Neural cell (in vitro differentiated cells): ENCODE measurements at regions not wholly inside any gene's neighbourhood (a gene's known extent, or its start where the extent isn't known, plus 50 kb on each side); places are given as distances from the start of the nearest gene placed in this dataset.
"Not testable (repeated sequence)": the region's sequence is repeated elsewhere in the genome, so short reads cannot be mapped to it uniquely, and the experiment has no call there.

Experiments used
- H2AFZ ChIP-seq: fragments of 200-600, 300-800 bp; sonication (generic), shearing (Covaris generic); 2 replicates; pipeline ENCODE4 v1.6.0; 2014; ENCODE audit warnings: low read depth, mild to moderate bottlenecking, antibody characterized with exemption, low read length, moderate library complexity
- H3F3A ChIP-seq: fragments of 200-600 bp; shearing (Covaris generic); 2 replicates; pipeline ENCODE4 v1.6.1; 2016; ENCODE audit warnings: mild to moderate bottlenecking, moderate library complexity, mixed read lengths, antibody characterized with exemption, low read length; ENCODE audit not compliant: insufficient read depth, poor library complexity, severe bottlenecking
- H3K27ac ChIP-seq: fragments of 200-600, 300-800 bp; sonication (generic), shearing (Covaris generic); 2 replicates; pipeline ENCODE4 v1.5.1; 2014; ENCODE audit warnings: mild to moderate bottlenecking, low read length, moderate library complexity
- H3K27me3 ChIP-seq: fragments of 300-800, 200-600 bp; sonication (generic), shearing (Covaris generic); 2 replicates; pipeline ENCODE4 v1.6.0; 2014; ENCODE audit warnings: mild to moderate bottlenecking, low read depth, low read length, moderate library complexity; ENCODE audit not compliant: insufficient read depth
- H3K36me3 ChIP-seq: fragments of 300-800, 200-600 bp; sonication (generic), shearing (Covaris generic); 2 replicates; pipeline ENCODE4 v1.5.1; 2014; ENCODE audit warnings: mild to moderate bottlenecking, antibody characterized with exemption, low read length, moderate library complexity; ENCODE audit not compliant: insufficient read depth
- H3K4me2 ChIP-seq: fragments of 300-800, 200-600 bp; sonication (generic), shearing (Covaris generic); 2 replicates; pipeline ENCODE4 v1.6.0; 2014; ENCODE audit warnings: mild to moderate bottlenecking, low read length
- H3K4me3 ChIP-seq: fragments of 300-800, 200-600 bp; sonication (generic), shearing (Covaris generic); 2 replicates; pipeline ENCODE4 v1.5.1; 2014; ENCODE audit warnings: mild to moderate bottlenecking, low read length, moderate library complexity
- H3K79me2 ChIP-seq: fragments of 200-600 bp; shearing (Covaris generic); replicated peaks from 2 replicates; pipeline ENCODE4 v1.6.0; 2014; ENCODE audit warnings: mild to moderate bottlenecking, low read length, moderate library complexity; ENCODE audit not compliant: insufficient read depth
- H3K9ac ChIP-seq: fragments of 300-800, 200-600 bp; sonication (generic), shearing (Covaris generic); 2 replicates; pipeline ENCODE4 v1.6.1; 2016; ENCODE audit warnings: mild to moderate bottlenecking, low read length, mixed read lengths
- H3K9me2 ChIP-seq: fragments of 200-600 bp; shearing (Covaris generic); 2 replicates; pipeline ENCODE4 v1.6.1; 2016; ENCODE audit warnings: mild to moderate bottlenecking, low read length, mixed read lengths; ENCODE audit not compliant: insufficient read depth
- H3K9me3 ChIP-seq: fragments of 200-600, 300-800 bp; sonication (generic), shearing (Covaris generic); 2 replicates; pipeline ENCODE4 v1.6.1; 2016; ENCODE audit warnings: mild to moderate bottlenecking, mixed run types, low read length, moderate library complexity, mixed read lengths
- H4K20me1 ChIP-seq: fragments of 200-600 bp; shearing (Covaris generic); 2 replicates; pipeline ENCODE4 v1.6.1; 2016; ENCODE audit warnings: mild to moderate bottlenecking, mixed run types; ENCODE audit not compliant: insufficient read depth
- EP300 ChIP-seq: fragments of 450-650 bp; conservative IDR thresholded peaks from 2 replicates; pipeline ENCODE4 v1.6.1; 2014; ENCODE audit warnings: antibody characterized with exemption, mild to moderate bottlenecking, moderate library complexity; ENCODE audit not compliant: poor library complexity, severe bottlenecking
- EZH2 ChIP-seq: fragments of 200-600, 300-800 bp; shearing (Covaris generic), sonication (generic); IDR thresholded peaks from 2 replicates; pipeline ENCODE4 v1.6.1; 2014; ENCODE audit warnings: antibody characterized with exemption, low read length, borderline replicate concordance, mild to moderate bottlenecking; ENCODE audit not compliant: insufficient read depth, poor library complexity, severe bottlenecking
- MXI1 ChIP-seq: fragments of 450-650 bp; conservative IDR thresholded peaks from 2 replicates; pipeline ENCODE4 v1.6.1; 2014; ENCODE audit warnings: antibody characterized with exemption, mild to moderate bottlenecking; ENCODE audit not compliant: poor library complexity, severe bottlenecking
- POLR2AphosphoS5 ChIP-seq: IDR thresholded peaks from 2 replicates; pipeline ENCODE4 v1.6.1; 2012
- RAD21 ChIP-seq: fragments of 450-650 bp; conservative IDR thresholded peaks from 2 replicates; pipeline ENCODE4 v1.6.1; 2014; ENCODE audit warnings: antibody characterized with exemption, mild to moderate bottlenecking, moderate library complexity
- SMC3 ChIP-seq: fragments of 450-650 bp; conservative IDR thresholded peaks from 2 replicates; pipeline ENCODE4 v1.6.1; 2014; ENCODE audit warnings: antibody characterized with exemption, mild to moderate bottlenecking, moderate library complexity; ENCODE audit not compliant: poor library complexity
- TAF1 ChIP-seq: IDR thresholded peaks from 2 replicates; pipeline ENCODE4 v1.6.1; 2012; ENCODE audit warnings: low read depth
- TF ChIP-seq, protein P1 (sequence below): fragments of 450-650 bp; IDR thresholded peaks from 2 replicates; pipeline ENCODE4 v1.5.1; 2014; ENCODE audit warnings: antibody characterized with exemption, mild to moderate bottlenecking, moderate library complexity; ENCODE audit not compliant: poor library complexity, severe bottlenecking
- TF ChIP-seq, protein P2 (sequence below): IDR thresholded peaks from 2 replicates; pipeline ENCODE4 v1.6.1; 2012; ENCODE audit warnings: borderline replicate concordance

DNA sequence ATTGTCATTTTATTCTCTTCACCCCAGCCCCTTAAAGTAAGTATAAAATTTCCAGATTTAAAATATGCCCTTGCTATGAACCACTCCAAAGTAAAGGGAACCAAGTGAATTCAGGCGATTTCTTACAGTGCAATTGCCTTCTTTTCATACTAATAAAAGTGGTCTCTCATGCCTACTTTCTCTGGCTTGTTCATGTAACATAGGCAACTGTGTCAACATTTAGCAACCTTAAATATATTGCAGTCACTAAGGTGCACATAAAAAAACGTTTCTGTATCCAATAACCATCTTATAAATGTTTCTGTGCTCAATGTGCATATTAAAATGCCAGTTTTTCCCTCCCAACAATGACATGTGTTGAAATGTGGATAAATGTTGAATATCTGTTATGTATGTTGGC is 271.6 kb upstream of the DCN start:
- no peak overlapping the region for H3K4me2 ChIP-seq
- no peak overlapping the region for H3K27ac ChIP-seq
- no peaks in the 10 kb centered on the region for H3F3A ChIP-seq
- H4K20me1 ChIP-seq, result no peaks in the 10 kb centered on the region
- no peak overlapping the region for H3K4me3 ChIP-seq
- TF ChIP-seq, protein P1, sequence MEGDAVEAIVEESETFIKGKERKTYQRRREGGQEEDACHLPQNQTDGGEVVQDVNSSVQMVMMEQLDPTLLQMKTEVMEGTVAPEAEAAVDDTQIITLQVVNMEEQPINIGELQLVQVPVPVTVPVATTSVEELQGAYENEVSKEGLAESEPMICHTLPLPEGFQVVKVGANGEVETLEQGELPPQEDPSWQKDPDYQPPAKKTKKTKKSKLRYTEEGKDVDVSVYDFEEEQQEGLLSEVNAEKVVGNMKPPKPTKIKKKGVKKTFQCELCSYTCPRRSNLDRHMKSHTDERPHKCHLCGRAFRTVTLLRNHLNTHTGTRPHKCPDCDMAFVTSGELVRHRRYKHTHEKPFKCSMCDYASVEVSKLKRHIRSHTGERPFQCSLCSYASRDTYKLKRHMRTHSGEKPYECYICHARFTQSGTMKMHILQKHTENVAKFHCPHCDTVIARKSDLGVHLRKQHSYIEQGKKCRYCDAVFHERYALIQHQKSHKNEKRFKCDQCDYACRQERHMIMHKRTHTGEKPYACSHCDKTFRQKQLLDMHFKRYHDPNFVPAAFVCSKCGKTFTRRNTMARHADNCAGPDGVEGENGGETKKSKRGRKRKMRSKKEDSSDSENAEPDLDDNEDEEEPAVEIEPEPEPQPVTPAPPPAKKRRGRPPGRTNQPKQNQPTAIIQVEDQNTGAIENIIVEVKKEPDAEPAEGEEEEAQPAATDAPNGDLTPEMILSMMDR, result no peak
- TF ChIP-seq RAD21, result no peak
- TF ChIP-seq EP300, result no peak
- no peak for TF ChIP-seq MXI1
- TF ChIP-seq, protein P2, sequence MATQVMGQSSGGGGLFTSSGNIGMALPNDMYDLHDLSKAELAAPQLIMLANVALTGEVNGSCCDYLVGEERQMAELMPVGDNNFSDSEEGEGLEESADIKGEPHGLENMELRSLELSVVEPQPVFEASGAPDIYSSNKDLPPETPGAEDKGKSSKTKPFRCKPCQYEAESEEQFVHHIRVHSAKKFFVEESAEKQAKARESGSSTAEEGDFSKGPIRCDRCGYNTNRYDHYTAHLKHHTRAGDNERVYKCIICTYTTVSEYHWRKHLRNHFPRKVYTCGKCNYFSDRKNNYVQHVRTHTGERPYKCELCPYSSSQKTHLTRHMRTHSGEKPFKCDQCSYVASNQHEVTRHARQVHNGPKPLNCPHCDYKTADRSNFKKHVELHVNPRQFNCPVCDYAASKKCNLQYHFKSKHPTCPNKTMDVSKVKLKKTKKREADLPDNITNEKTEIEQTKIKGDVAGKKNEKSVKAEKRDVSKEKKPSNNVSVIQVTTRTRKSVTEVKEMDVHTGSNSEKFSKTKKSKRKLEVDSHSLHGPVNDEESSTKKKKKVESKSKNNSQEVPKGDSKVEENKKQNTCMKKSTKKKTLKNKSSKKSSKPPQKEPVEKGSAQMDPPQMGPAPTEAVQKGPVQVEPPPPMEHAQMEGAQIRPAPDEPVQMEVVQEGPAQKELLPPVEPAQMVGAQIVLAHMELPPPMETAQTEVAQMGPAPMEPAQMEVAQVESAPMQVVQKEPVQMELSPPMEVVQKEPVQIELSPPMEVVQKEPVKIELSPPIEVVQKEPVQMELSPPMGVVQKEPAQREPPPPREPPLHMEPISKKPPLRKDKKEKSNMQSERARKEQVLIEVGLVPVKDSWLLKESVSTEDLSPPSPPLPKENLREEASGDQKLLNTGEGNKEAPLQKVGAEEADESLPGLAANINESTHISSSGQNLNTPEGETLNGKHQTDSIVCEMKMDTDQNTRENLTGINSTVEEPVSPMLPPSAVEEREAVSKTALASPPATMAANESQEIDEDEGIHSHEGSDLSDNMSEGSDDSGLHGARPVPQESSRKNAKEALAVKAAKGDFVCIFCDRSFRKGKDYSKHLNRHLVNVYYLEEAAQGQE, result no peak
- no peak for TF ChIP-seq SMC3
- TF ChIP-seq POLR2AphosphoS5, result no peak
- no peak for TF ChIP-seq TAF1
- no peak for TF ChIP-seq EZH2
- H3K79me2 ChIP-seq, result no peaks in the 10 kb centered on the region
- H2AFZ ChIP-seq, result no peak overlapping the region
- H3K9me3 ChIP-seq, result peaks cover 4% of the 10 kb centered on the region
- no peaks in the 10 kb centered on the region for H3K36me3 ChIP-seq
- H3K27me3 ChIP-seq, result no peaks in the 10 kb centered on the region
- no peak overlapping the region for H3K9ac ChIP-seq
- H3K9me2 ChIP-seq, result no peaks in the 10 kb centered on the region

GRCh38 chr12:91452464-91452863 is 269.8 kb upstream of the DCN start:
- H3K9me3 ChIP-seq, H4K20me1 ChIP-seq, H3K4me2 ChIP-seq, H3K9ac ChIP-seq, H3K27ac ChIP-seq, H3K4me3 ChIP-seq, H3K27me3 ChIP-seq, H3K36me3 ChIP-seq, H3K79me2 ChIP-seq, H3F3A ChIP-seq, H2AFZ ChIP-seq, H3K9me2 ChIP-seq: not testable (repeated sequence)
